HG03135 (cell line): ENCODE measurements at regions not wholly inside any gene's neighbourhood (a gene's known extent, or its start where the extent isn't known, plus 50 kb on each side); places are given as distances from the start of the nearest gene placed in this dataset.

Experiments
- ATAC-seq: cut with Tn5 transposase; IDR thresholded peaks from one replicate; pipeline ENCODE4 v1.9.1; 2021; ENCODE audit warnings: mild to moderate bottlenecking, moderate library complexity; ENCODE audit not compliant: unreplicated experiment

DNA sequence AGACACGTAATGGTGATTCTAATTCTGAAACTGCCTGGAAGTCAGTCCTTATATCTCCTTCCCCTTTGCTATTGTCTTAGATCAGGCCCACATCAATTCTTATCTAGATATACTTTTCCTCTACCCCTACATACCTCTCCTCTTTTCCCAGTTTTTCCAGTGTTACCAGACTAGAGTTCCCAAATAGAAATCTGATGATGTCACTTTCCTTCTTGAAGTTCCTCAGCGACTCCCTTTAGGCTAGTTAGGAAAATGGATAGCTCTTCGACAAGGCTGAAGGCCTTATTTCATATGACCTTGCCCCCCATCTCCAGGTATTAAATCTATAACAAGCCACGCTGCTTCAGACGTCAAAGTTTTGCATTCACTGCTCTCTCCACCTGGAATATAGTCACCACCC lies 201.1 kb upstream of the ATP2B1 start:
- ATAC-seq: no peak

DNA sequence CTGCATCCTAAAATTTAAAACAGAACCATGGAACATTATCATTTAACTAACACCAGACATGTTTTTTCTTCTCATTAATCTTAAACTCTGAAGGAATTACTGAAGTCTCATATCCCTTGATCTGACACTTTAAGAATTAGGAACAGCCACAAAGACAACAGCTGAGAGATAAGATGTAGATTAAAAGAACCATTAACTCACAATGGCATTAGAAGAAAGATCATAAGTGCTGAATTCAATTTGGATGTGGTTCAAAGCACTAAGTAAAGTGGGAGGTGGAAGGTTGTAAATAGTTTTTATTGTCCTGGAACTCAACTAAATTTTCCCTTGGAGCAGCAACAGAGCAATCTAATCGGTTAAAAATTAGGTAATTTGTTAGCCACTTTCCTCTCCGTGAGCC lies 199.0 kb upstream of the ATP2B1 start:
- no peak for ATAC-seq

GRCh38 chr12:89906824-89907223 lies 198.2 kb upstream of the ATP2B1 start:
- ATAC-seq: no peak

DNA sequence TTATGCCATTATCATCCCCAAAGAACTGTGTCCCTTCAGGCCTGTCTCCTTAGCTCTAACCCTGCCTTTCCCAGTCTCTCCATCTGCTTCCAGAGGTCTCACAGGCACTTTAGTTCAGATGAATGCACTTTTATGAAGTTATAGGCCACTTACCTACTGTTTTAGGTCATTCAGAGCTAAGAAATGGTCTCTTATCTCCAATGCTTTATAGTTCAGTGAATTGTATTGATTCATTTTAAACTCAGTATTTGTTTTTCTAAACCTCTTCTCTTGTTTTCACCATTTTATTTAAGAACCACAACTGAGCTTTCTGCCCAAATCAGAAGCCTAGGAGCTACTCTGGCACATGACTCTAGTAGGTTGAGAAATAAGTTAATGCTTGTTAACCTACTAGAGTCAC lies 197.5 kb upstream of the ATP2B1 start:
- ATAC-seq: no peak

DNA sequence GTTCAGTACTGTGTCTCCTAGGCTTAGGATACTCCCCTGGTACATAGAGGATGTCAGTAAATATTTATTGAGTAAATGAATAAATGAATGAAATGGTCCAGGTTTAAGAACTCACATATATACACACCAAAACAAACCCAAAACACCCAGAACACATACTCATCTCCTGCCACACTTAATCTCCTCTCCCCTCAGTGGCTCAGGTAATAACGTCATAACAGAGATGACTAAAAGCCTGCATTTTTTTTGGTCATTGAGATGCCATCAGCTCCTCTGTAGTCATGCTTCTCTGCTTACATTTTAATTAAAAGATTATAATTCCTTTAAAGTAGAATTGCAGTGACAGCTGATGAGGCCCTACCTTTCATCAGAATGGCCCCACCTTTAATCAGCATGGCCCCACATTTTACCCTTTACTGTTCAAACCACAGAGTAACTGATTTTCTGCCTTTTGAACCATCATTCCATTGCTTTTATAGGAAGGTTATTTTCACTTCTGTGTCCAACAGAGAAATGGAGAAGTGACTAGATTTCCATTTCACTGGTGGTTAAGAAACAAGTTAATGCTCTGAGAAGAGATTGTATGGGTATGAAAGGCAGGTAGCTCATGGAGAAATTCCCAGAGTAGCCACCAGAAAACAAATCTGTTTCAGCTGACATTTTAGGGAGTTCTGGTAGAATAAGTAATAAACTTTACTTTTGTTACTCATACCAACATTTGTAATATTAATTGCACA lies 193.4 kb upstream of the ATP2B1 start:
- ATAC-seq: no peak

DNA sequence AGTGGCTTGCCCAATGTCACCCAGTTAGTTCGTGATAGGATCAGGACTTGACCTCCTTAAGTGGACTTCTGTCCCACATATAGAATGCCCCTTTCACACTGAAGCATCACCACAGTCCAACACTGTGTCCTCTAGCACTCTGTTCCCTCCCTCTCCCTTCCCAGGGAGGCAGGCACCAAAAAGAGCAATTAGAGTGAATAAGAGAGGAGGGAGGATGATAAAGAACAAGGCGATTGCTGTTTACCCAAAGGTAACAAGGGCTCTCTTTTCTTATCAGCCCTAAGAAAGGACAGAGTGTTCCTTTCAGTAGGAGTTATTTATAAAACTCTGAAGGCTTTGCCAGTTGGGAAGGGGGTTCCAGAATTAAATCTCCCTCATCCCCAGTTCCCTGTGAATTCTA lies 192.7 kb upstream of the ATP2B1 start:
- ATAC-seq: no peak

DNA sequence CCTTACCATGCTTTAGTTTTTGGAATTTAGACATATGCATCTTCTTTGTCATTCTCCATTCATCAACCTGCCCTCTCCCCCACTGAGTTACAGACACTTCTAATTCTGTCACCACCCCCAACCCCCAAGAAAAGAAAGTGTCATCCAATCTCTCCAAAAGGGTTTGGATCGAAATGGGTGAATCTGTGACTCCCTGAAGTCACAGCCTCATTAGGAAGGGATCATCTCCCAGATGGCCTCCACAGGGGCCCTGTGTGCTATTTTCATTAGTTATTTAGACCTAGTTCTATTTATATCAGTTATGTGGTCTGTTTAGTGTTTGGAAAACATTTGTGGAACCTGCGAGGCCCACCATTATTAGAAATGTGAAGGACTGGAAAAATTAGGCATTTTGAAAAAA lies 191.0 kb upstream of the ATP2B1 start:
- ATAC-seq: no peak

- no peak for ATAC-seq
Measured at GRCh38 chr12:89895591-89895990, 187.0 kb upstream of the ATP2B1 start.

DNA sequence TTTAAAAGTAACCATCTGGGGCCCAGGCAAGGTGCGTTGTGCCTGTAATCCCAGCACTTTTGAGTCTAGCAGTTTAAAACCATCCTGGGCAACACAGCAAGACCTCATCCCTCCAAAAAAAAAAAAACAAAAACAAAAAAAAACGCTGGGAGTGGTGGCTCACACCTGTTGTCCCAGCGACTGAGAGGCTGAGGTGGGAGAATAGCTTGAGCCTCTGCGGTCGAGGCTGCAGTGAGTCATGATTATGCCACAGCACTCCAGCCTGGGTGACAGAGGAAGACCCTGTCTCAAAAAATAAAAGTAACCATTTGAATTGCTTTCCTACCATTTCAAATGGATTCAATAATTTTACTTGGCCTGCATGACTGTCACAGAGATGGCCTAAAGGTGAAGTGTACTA lies 186.5 kb upstream of the ATP2B1 start:
- no peak for ATAC-seq

- ATAC-seq: no peak
Measured at GRCh38 chr12:89893972-89894706, 185.5 kb upstream of the ATP2B1 start.

DNA sequence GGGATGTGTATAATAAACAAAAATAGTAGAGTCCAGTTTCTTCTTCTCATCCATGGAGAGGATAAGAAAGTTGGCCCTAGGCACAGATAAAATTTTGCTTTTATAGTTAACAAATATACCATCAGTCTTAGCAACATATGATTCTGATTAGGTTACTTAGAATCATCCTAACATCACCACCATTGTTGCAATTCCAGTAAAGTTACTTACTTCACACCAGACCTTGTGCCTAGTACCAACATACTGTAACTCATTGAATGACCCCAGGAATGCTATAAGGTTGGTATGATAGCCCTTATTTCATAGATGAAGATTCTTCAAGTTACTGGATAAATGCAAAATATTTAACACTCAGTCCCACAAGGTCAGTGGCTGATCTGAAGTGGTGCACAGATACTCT lies 183.8 kb upstream of the ATP2B1 start:
- no peak for ATAC-seq

GRCh38 chr12:89891933-89892332 lies 183.3 kb upstream of the ATP2B1 start:
- ATAC-seq: no peak

DNA sequence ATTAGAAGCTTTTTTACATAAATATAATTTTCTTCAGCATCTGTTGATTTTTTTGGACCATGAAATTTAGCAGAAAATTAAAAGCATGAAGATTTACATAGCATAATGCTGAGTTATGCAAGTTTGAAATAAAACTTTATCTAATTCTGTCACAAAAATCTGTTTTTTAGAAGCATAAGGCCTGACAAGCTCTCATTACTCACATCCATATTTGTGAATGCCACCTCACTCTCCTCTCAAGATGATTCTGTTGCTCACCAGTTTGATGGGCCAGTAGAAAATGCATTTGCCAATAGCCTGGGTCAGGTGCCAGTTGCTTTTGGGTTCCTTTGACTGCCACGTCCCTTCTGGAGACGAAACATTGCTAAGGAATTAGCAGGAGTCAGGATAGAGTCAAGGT lies 181.5 kb upstream of the ATP2B1 start:
- no peak for ATAC-seq

DNA sequence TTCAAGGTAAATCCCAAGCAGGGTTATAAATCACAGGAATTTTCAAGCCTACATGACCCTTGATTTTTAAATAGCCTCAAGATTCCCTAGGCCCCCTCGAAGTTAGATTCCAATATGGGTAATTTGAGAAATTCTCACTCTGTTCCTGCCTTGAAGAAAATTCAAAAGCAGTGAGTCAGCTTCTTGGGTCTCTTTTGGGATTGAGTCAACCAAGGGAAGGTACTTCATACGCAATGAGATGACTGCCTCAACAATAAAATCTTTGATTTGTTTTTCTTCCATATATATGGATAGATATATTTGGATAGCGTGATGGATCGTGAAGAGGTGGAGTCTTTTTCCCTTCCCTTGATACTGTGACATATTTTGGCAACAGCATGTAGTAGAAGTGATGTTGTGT lies 180.4 kb upstream of the ATP2B1 start:
- no peak for ATAC-seq

- ATAC-seq: no peak
Measured at GRCh38 chr12:89884952-89885351, 176.3 kb upstream of the ATP2B1 start.

GRCh38 chr12:89884416-89884898 lies 175.8 kb upstream of the ATP2B1 start:
- ATAC-seq: no peak

- no peak for ATAC-seq
Measured at GRCh38 chr12:89883630-89884389, 175.2 kb upstream of the ATP2B1 start.

DNA sequence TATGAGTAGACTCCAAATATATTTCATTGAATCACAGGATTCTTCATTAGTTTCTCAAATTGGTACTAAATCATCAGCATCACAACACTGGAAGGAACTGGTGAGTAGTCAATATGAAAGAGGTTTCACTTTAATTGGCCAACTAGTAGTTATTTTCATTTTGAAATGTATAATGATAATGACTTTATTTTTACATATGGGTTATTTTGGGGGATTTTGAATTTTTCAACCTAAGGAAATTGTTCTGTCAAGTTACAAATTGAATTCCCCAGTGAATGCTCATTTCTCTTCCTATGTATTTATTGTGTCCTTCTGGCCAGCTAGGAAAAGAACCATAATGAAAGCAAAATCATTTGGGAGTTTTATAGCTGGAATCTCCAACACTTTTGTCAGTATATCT lies 174.2 kb upstream of the ATP2B1 start:
- no peak for ATAC-seq

GRCh38 chr12:89882050-89882449 lies 173.4 kb upstream of the ATP2B1 start:
- ATAC-seq: peak; percentile 39

DNA sequence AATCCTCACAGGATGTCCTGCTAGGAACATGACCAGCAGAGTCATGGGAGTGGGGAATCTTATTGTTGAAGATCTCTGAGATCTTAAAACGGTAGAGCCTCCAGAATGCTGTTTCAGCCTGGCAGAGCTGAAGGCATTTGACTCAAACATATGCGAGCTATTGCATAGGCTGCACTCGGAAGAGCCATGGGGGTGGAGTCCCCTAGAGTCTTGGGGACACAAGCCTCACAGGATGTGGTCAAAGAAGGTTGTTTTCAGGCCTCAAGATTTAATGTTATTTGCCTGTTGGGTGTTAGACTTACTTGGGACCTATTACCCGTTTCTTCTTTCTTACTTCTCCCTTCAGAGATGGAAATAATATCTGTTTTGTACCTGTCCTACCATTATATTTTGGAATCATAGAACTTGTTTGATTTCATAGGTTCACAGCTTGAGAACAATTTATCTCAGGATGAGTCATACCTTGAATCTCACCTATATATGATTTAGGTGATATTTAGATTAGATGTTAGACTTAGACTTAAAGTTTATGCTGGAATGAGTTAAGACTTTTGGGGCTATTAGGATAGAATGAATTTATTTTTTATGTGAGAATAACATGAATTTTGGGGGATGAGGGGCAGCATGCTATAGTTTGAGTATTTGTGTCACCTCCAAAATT lies 172.2 kb upstream of the ATP2B1 start:
- peak; percentile 95 for ATAC-seq

DNA sequence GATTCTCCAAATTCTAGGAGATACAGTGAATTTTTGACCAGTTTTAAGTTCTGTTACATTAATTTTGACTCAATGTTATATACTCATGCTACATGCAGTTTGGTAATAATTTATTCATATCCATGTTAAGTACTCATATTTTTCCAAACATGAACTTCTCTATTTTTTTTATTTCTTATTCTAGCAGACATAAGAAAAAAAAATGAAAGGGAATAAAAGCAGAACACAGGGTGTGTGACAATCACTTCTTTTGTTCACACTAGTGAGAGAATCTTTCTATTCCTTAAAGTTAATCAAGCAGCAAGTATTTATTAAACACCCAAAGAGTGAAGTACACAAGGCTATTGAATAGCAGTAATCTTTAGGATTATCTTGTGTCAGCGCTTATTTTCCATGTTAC lies 171.1 kb upstream of the ATP2B1 start:
- ATAC-seq: no peak
